Caco-2 (cell line): ENCODE measurements at regions not wholly inside any gene's neighbourhood (a gene's known extent, or its start where the extent isn't known, plus 50 kb on each side); places are given as distances from the start of the nearest gene placed in this dataset.

Experiments
- BruUV-seq: library from RNA; stranded (reverse); fragments of 400-500 nt; replicated peaks from 2 replicates; lab custom pipeline; 2021; lab: Mats Ljungman, UMichigan
- CTCF ChIA-PET: fragments of 300-600 bp; sonication (Branson Sonifier 250); formaldehyde crosslinking; loops from one replicate; lab custom pipeline; 2022; ENCODE audit warnings: antibody characterized with exemption; lab: Charles Lee
- POLR2A ChIA-PET: fragments of 300-600 bp; sonication (Branson Sonifier 250); formaldehyde crosslinking; loops from one replicate; lab custom pipeline; 2022; ENCODE audit warnings: antibody characterized with exemption; lab: Charles Lee
- DNase-seq, 2 experiments: peaks; one replicate each; pipeline versions ENCODE4 v3.0.0 to v3.0.0-alpha.2; 2020 to 2022
- H3K27me3 ChIP-seq: replicated peaks from 2 replicates; pipeline ENCODE4 v1.6.0; 2011; ENCODE audit warnings: low read length; ENCODE audit not compliant: control insufficient read depth, insufficient read depth
- H3K36me3 ChIP-seq: 2 replicates; pipeline ENCODE4 v1.5.1; 2011; ENCODE audit warnings: low read length; ENCODE audit not compliant: control insufficient read depth, insufficient read depth
- H3K4me1 ChIP-seq: fragments of 250-450 bp; sonication (Bioruptor Pico); 2 replicates; pipeline ENCODE4 v1.5.1; 2020; ENCODE audit warnings: mild to moderate bottlenecking
- H3K4me3 ChIP-seq: 2 replicates; pipeline ENCODE4 v1.5.1; 2011; ENCODE audit warnings: low read depth, mild to moderate bottlenecking, control low read depth, low read length
- H3K9me3 ChIP-seq: fragments of 250-450 bp; sonication (Bioruptor Pico); 2 replicates; pipeline ENCODE4 v1.5.1; 2020; ENCODE audit warnings: mild to moderate bottlenecking, moderate library complexity
- H3K27ac Mint-ChIP-seq: one replicate; pipeline ENCODE4 v1.8.0; 2022; ENCODE audit warnings: mixed read lengths; ENCODE audit not compliant: unreplicated experiment
- H3K27me3 Mint-ChIP-seq: one replicate; pipeline ENCODE4 v1.8.0; 2022; ENCODE audit warnings: mixed read lengths; ENCODE audit not compliant: insufficient read depth, unreplicated experiment
- H3K36me3 Mint-ChIP-seq: one replicate; pipeline ENCODE4 v1.8.0; 2022; ENCODE audit warnings: mild to moderate bottlenecking, mixed read lengths; ENCODE audit not compliant: insufficient read depth, unreplicated experiment
- H3K4me1 Mint-ChIP-seq: one replicate; pipeline ENCODE4 v1.8.0; 2022; ENCODE audit warnings: low read depth, mixed read lengths; ENCODE audit not compliant: unreplicated experiment
- H3K4me3 Mint-ChIP-seq: one replicate; pipeline ENCODE4 v1.8.0; 2022; ENCODE audit warnings: mild to moderate bottlenecking, moderate library complexity, mixed read lengths; ENCODE audit not compliant: unreplicated experiment
- H3K9me3 Mint-ChIP-seq: one replicate; pipeline ENCODE4 v1.8.0; 2022; ENCODE audit warnings: mixed read lengths; ENCODE audit not compliant: unreplicated experiment
- intact Hi-C: fragments of 100-400 bp; cut with micrococcal nuclease; formaldehyde crosslinking; loops from one replicate; pipeline ENCODE4 v1.10.0; 2022; ENCODE audit not compliant: unreplicated experiment
- TF ChIP-seq, protein P1 (sequence below), 2 experiments: fragments of 200-600 bp in 1 of 2; IDR thresholded peaks; 1 replicate in 1 of 2; 2 replicates in 1 of 2; pipeline versions ENCODE4 v1.5.1 to v1.8.0; 2011 to 2022; ENCODE audit warnings: antibody characterized with exemption in 1 of 2, control low read depth in 1 of 2, inconsistent platforms in 1 of 2, low read depth in 1 of 2, low read length in 1 of 2, mild to moderate bottlenecking in 1 of 2, moderate library complexity in 1 of 2; ENCODE audit not compliant: insufficient read depth in 1 of 2, severe bottlenecking in 1 of 2, unreplicated experiment in 1 of 2

- Histone ChIP-seq H3K27me3 (no peaks in the 10 kb centered on the region), H3K4me3 (no peak overlapping the region), H3K9me3 (no peaks in the 10 kb centered on the region), H3K36me3 (no peaks in the 10 kb centered on the region), H3K4me1 (no peaks in the 10 kb centered on the region)
- ChIA-PET POLR2A (no interaction called here), CTCF (no interaction called here)
- peaks cover 8% of the 10 kb centered on the region for H3K4me1 Mint-ChIP-seq
- TF ChIP-seq, protein P1, sequence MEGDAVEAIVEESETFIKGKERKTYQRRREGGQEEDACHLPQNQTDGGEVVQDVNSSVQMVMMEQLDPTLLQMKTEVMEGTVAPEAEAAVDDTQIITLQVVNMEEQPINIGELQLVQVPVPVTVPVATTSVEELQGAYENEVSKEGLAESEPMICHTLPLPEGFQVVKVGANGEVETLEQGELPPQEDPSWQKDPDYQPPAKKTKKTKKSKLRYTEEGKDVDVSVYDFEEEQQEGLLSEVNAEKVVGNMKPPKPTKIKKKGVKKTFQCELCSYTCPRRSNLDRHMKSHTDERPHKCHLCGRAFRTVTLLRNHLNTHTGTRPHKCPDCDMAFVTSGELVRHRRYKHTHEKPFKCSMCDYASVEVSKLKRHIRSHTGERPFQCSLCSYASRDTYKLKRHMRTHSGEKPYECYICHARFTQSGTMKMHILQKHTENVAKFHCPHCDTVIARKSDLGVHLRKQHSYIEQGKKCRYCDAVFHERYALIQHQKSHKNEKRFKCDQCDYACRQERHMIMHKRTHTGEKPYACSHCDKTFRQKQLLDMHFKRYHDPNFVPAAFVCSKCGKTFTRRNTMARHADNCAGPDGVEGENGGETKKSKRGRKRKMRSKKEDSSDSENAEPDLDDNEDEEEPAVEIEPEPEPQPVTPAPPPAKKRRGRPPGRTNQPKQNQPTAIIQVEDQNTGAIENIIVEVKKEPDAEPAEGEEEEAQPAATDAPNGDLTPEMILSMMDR (IDR thresholded peaks at IDR 0.05; ENCODE audit: insufficient read depth in 1 of 2, low read depth in 1 of 2, low read length in 1 of 2, severe bottlenecking in 1 of 2, unreplicated experiment in 1 of 2), result no peak
- intact Hi-C loops, result no loop called here
- DNase-seq, result no peak
- peaks cover 18% of the 10 kb centered on the region for H3K27me3 Mint-ChIP-seq
- peaks cover 11% of the 10 kb centered on the region for H3K9me3 Mint-ChIP-seq
- no peaks in the 10 kb centered on the region for H3K36me3 Mint-ChIP-seq
- BruUV-seq, result no TSS peak
- no peak overlapping the region for H3K27ac Mint-ChIP-seq
- H3K4me3 Mint-ChIP-seq, result no peak overlapping the region
Measured at GRCh38 chr1:101346419-101346818, 109.6 kb downstream of the S1PR1 start.

DNA sequence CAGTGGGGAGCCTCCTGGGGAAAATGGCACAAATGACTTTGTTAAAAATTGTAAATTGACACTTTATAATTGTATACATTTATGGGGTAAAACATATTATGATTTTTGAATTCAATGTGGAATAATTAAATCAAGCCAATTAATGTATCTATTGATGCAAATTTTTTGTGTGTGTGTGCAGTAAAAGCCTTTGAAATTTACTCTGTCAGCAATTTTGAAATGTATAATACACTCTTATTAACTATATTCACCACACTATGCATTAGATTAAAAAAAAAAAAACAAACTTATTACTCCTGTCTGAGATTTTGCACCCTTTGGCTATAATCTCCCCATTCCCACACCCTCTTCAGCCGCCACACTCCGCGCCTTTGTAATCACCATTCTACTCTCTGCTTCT is 119.2 kb downstream of the S1PR1 start:
- CTCF ChIA-PET, result no interaction called here
- H3K9me3 Mint-ChIP-seq, result no peaks in the 10 kb centered on the region
- POLR2A ChIA-PET, result no interaction called here
- Histone ChIP-seq H3K4me3 (no peak overlapping the region), H3K36me3 (no peaks in the 10 kb centered on the region), H3K9me3 (no peaks in the 10 kb centered on the region), H3K4me1 (no peaks in the 10 kb centered on the region), H3K27me3 (no peaks in the 10 kb centered on the region)
- H3K4me1 Mint-ChIP-seq, result no peaks in the 10 kb centered on the region
- BruUV-seq, result no TSS peak
- H3K4me3 Mint-ChIP-seq, result no peak overlapping the region
- H3K36me3 Mint-ChIP-seq, result no peaks in the 10 kb centered on the region
- H3K27ac Mint-ChIP-seq, result no peak overlapping the region
- DNase-seq, result no peak
- intact Hi-C loops, result no loop called here
- H3K27me3 Mint-ChIP-seq, result peaks cover 4% of the 10 kb centered on the region
- TF ChIP-seq, protein P1 (IDR thresholded peaks at IDR 0.05; ENCODE audit: insufficient read depth in 1 of 2, low read depth in 1 of 2, low read length in 1 of 2, severe bottlenecking in 1 of 2, unreplicated experiment in 1 of 2), result no peak

GRCh38 chr1:101356604-101357443 is 120.0 kb downstream of the S1PR1 start:
- DNase-seq, result no peak
- BruUV-seq, result no TSS peak
- TF ChIP-seq, protein P1 (IDR thresholded peaks at IDR 0.05; ENCODE audit: insufficient read depth in 1 of 2, low read depth in 1 of 2, low read length in 1 of 2, severe bottlenecking in 1 of 2, unreplicated experiment in 1 of 2), result no peak
- CTCF ChIA-PET, result interaction anchor here (0.7 to 2.0 kb wide), 2 partner anchors 18 to 47 kb away, joined by 3 to 38 read pairs; no protein-coding TSS in a partner anchor
- peaks cover 4% of the 10 kb centered on the region for H3K27me3 Mint-ChIP-seq
- no peak overlapping the region for H3K27ac Mint-ChIP-seq
- Histone ChIP-seq H3K27me3 (no peaks in the 10 kb centered on the region), H3K4me3 (no peak overlapping the region), H3K4me1 (no peaks in the 10 kb centered on the region), H3K9me3 (no peaks in the 10 kb centered on the region), H3K36me3 (no peaks in the 10 kb centered on the region)
- H3K36me3 Mint-ChIP-seq, result no peaks in the 10 kb centered on the region
- no peaks in the 10 kb centered on the region for H3K9me3 Mint-ChIP-seq
- H3K4me1 Mint-ChIP-seq, result no peaks in the 10 kb centered on the region
- intact Hi-C loops, result loop anchor here (1.0 kb wide), 1 partner anchor 48 kb away; no protein-coding TSS in a partner anchor
- H3K4me3 Mint-ChIP-seq, result no peak overlapping the region
- POLR2A ChIA-PET, result no interaction called here
